Stimulated activated CD4-positive, alpha-beta T cell treated with anti-CD3 and anti-CD28 coated beads, Interleukin-2, amount 100 ng/mL, for 24 hours (primary cell): ENCODE measurements at regions not wholly inside any gene's neighbourhood (a gene's known extent, or its start where the extent isn't known, plus 50 kb on each side); places are given as distances from the start of the nearest gene placed in this dataset.
"Not testable (repeated sequence)": the region's sequence is repeated elsewhere in the genome, so short reads cannot be mapped to it uniquely, and the experiment has no call there.

ENCODE experiments used
- DNase-seq, 2 donors: peaks; one replicate each; pipeline ENCODE4 v3.0.0-alpha.2; 2020

- not testable (repeated sequence) for DNase-seq
Observed at GRCh38 chr15:69774258-69774657, 321.6 kb downstream of the RPLP1 start.

DNA sequence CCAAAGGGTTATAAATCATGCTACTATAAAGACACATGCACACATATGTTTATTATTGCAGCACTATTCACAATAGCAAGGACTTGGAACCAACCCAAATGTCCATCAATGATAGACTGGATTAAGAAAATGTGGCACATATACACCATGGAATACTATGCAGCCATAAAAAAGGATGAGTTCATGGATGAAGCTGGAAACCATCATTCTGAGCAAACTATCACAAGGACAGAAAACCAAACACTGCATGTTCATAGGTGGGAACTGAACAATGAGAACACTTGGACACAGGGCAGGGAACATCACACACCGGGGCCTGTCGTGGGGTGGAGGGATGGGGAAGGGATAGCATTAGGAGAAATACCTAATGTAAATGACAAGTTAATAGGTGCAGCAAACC is 322.1 kb downstream of the RPLP1 start:
- DNase-seq, result not testable (repeated sequence)

GRCh38 chr15:69777356-69777755 is 320.4 kb downstream of the TLE3 start:
- no peak for DNase-seq

GRCh38 chr15:69780374-69780773 is 317.3 kb downstream of the TLE3 start:
- no peak for DNase-seq

DNA sequence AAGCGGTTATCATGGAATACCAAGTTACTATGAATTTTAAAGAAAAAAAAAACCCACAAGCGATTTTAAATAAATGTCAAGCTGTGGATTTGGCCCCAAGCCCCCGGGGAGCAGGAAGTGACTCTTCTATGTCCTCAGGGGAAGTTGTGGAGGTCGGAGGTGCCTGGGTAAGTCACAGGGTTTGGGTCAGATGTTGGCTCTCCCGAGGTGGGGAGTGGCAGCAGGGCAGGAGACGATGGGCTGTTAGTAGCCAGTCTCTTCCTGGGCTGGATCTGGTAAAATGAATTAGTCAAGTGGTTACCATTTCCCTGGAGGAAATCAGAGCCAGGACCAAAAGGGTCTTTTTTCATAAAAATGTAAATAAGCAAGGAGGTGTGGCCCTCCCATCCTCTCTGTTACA is 316.7 kb downstream of the TLE3 start:
- no peak for DNase-seq

DNA sequence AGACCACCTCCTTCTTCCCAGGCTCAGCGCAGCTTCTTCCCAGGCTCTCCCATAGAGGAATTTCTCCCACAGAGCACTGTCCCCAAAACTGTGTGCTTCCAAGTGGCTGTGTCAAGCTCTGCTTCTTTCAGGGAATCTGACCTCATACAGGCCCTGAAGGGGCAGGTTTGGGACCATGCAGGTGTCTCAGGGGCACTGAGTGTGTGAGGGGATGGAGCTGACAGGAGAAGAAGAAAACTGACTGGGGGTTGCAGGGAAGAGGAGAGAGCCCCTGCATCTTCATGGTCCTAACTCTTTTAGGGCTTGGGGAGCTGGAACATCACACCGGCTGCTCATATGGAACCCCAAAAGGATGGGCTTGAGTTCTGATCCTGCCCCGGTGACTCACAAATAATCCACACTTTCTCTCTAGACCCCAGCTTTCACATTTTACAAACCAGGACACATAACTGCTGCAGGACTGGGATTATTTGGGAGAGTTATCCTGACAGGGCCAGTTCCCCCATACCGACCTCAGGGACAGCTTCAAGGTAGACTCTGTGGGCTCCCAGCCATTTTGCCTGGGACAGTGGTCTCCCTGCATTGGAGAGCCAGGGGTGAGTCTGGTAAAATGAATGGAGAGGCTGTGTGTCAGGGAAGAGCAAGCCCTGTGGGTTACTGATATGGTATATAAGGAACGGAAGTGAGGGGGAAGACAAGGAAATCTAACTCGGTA is 316.1 kb downstream of the TLE3 start:
- DNase-seq, result no peak

DNA sequence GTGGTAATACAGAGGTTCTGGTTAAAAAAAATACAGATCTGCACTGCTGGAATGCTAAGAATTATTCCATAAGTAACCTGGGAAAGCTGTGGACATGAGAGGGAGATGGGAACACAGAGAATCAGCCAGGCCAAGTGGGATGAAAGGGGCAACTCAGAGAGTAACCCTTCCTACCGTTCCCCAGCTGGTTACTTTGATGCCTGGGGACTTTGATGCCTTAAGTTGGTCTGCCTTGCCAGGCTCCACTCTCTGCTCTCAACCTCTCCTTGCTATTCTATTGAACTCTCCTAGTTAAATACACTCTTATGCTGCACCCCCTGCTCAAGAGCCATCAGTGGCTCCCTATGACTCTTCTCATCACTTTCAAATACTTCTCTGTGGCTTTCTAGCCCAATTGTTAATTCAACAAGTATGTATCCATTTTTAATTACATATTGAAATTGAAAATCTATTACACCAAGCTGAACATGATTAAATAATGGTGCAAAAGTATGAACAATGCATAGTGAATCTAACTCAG is 315.5 kb downstream of the TLE3 start:
- DNase-seq, result no peak

- no peak for DNase-seq
Observed at GRCh38 chr15:69782809-69783208, 314.9 kb downstream of the TLE3 start.

DNA sequence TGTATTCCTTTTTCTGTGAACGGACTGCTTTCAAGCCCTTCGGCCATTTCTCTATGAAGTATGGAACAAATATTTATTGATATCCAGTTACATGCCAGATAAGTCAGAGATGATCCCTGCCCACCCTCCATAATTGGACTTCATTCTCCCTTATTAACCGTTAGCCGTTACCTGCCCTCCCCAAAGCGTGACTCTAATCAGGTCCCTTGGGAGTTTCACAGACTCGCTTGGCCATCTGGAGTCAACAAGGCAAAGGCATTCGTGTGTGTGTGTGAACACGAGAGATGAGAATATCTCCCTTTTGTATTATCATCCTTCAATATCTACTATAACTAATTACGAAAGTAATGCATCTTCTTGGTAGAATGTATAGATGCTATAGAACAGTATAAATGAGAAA is 314.5 kb downstream of the TLE3 start:
- DNase-seq, result no peak

- DNase-seq, result no peak
Observed at GRCh38 chr15:69784798-69785566, 312.7 kb downstream of the TLE3 start.

GRCh38 chr15:69786136-69786701 is 311.5 kb downstream of the TLE3 start:
- no peak for DNase-seq

DNA sequence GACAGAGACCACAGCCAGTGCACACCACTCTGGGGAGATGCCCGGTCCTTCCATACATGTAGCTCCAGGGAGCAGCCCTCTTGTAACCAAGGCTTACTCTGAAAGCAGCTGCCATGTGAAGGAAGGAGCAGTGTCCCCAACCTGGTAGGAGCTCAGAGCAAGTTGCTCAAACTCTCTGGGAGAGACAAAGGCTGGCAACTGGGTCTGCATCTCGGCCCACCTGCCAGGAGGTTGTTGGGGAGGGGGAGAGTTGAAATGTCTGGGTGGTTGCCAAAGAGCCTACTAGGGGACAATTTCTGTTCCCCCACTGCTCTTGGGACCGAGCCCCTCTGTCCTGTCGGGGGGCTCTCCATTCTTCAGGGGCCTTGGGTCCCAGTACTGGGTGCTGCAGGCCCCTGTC is 309.9 kb downstream of the TLE3 start:
- DNase-seq, result no peak

- DNase-seq, result no peak
Observed at GRCh38 chr15:69789648-69790393, 307.9 kb downstream of the TLE3 start.

GRCh38 chr15:69790632-69791031 is 307.1 kb downstream of the TLE3 start:
- no peak for DNase-seq

GRCh38 chr15:69792823-69793222 is 304.9 kb downstream of the TLE3 start:
- no peak for DNase-seq

- DNase-seq, result no peak
Observed at GRCh38 chr15:69793431-69793780, 304.3 kb downstream of the TLE3 start.

- DNase-seq, result no peak
Observed at GRCh38 chr15:69793781-69794451, 303.8 kb downstream of the TLE3 start.

DNA sequence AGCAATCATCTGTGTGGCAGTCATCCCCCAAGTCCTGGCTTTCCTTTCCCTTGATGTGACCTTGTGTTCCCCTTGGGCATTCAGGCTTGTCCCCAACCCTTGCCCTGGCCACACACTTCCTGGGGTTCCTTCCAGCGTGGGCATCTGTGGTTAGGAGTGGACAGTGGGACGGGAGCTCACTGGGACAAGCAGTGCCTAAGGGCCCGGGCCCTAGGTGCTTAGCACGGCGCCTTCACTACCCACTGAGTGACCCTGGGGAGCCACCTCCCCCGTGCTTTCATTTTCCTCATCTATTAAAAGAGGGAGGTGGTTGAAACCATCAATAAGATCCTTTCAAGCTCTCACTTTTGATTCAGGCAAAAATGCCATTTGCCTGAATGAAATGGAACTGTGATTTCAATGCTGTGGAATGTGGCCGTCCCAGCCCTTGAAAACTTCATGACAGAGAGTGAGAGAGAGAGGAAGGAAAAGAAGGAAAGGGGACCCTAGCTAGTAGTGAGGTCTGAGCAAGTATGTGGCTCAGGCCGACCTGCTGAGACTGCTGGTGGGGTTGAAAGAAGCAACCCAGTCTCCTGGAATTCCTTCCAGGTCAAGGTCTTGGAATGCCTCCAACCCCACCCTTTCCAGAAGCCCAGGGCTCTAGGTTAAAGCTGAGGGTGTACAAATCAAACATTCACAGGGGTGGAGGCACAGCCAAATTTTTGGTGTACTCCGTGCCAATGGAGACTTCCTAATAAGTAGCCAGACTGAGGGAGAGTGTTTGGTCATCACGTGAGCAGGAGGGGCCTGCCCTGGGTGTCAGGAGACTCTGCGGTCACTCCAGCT is 302.9 kb downstream of the TLE3 start:
- DNase-seq, result no peak

DNA sequence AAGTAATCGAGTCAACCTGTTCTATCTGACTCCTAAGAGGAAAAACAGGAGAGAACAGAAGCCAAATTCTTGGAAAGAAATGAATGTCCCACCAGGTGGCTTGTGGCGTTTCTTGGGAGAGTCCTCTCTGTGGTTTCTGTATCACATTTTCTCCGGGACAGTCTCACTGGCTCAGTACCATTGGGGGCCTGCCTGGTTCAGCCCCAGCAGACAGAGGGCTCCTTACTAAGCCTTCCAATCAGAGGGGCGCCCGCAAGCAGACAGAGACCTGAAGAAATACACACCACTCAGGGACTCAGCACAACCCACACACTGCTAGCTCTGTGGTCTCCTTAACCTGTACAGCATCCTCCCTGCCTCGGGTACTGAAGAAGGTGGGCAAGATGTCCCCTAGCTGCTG is 302.1 kb downstream of the TLE3 start:
- no peak for DNase-seq

DNA sequence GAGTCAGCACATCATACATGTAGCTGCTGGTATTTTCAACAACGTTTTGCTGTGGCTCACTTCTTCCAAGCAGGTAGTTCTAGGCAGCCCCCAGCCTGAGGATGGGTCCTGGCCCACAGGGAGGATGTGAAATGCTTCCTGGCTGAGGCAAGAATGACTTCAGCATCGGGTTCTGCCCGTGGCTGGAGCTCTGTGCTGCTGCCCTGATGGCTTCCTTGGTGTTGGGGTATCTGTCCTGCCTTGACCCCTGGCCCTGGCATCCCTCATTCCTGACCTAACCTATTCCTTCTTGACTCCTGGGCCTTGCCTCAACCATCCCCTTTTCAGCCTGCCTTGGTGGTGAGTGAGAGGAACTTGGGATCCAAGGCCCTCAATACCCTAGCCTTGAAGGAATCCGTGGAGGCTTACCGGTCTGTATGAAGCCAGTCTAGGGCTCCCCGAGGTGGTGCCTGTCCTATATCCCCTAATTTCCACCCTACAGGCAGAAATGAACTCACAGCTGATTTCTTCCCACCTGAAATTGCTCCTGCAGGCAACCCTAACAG is 300.6 kb downstream of the TLE3 start:
- DNase-seq, result no peak

DNA sequence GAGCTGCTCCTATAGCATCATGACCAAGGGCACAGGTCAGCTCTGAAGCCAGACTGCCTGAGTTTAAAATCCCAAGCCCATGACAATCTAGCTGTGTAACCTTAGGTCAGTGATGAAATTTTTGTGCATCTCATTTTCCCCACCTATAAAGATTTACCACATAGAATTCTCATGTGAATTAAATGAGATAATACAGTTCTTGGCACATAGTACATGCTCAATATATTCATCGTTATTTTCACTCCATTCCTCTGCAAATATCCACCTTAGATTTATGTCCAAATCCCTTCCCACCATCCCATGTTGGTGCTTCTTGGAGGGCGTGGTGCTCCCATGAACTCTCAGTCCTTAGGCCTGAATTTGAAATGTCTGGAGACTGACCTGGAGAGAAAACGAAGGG is 300.1 kb downstream of the TLE3 start:
- no peak for DNase-seq
